GM21825 (cell line): ENCODE measurements at regions not wholly inside any gene's neighbourhood (a gene's known extent, or its start where the extent isn't known, plus 50 kb on each side); places are given as distances from the start of the nearest gene placed in this dataset.
"Not testable (repeated sequence)": the region's sequence is repeated elsewhere in the genome, so short reads cannot be mapped to it uniquely, and the experiment has no call there.

Experiments
- ATAC-seq: cut with Tn5 transposase; IDR thresholded peaks from one replicate; pipeline ENCODE4 v1.9.1; 2021; ENCODE audit warnings: mild to moderate bottlenecking, moderate library complexity; ENCODE audit not compliant: unreplicated experiment

DNA sequence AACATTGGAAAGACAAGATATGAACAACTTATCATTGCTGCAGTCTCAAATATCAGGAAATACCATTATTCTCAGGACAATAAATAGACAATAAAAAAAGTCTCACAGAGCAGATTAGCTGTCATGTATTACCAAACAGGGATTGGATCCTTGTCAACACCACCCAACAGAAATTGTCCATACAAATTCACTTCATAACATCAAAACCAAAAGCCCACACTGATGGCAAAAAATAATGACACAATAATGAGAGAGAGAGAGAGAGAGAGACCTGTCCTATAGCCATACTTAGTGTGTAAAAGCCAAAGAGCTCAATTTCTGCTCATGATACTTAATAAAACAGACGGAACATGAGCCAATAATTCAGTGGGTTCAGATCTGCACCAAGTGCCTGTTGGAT, 96.5 kb downstream of the PPIAL4G start:
- no peak for ATAC-seq

GRCh38 chr1:148386031-148386398, 97.1 kb downstream of the PPIAL4G start:
- not testable (repeated sequence) for ATAC-seq

DNA sequence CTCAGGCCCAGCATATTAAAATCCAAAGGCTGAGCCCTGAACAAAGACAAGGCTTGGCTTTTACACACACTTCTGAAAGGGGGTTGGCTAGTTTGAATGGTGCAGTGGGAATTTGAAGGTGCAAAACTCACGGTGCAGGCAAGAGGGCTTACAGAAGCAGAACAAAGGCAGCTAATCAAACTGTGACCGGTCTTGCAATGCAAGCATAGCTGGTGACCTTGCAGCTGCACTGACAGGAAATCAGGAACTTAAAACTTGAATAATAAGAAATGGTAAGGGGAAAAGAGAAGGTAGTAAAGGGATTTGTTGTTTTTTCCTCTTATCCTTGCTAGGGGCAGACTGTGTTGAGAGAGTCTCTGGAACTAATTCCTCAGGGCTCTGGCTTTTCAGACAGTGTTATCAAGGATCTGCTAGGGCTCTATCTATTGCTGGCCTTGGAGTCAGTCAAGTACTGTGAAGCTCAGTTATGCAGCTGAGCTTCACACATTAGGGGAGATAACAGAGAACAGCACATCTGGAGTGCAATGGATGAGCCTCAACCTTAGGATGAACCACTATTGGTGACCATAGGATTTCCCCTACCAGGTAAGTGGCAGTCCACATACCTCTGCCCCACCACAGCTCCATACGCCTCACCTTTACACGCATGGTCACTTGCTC, 97.6 kb downstream of the PPIAL4G start:
- no peak for ATAC-seq

DNA sequence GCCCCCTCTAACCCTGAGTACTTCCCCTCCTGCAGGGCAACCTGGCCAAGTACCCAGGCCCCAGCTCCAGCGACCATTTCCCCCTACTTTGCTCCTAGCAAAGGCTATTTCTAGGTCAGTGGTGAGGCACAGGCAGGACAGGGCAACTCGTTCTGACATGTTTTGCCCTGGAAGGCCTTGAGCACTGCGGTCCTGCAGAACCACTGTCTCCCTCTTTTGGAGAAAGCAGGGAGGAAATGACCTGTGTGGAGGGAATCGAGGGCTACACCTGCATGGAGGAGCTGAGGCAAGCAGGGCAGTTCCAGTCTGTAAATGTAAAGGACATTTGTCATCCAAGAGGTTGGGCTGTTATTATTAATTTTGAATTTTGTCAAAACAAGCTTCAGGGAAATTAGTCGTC, 99.1 kb downstream of the PPIAL4G start:
- no peak for ATAC-seq

DNA sequence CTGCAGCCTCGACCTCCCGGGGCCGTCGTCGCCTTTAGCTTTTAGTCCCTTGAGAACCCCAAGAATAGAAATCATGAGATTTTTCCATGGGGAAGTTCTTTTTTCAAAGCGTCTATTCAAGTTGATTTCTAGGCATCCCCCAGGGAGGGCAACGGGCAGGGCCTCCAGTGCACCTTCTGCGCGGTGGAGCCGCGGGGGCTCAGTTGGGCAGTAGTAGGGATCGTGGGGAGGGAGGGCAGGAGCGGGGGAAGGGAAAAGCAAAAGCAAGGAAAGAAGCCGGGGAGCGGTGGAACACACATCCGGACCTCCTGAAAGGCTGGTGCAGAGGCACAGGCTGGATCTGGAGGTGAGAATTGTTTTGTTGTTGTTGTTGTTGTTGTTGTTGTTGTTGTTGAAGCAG, 103.4 kb downstream of the PPIAL4G start:
- no peak for ATAC-seq

GRCh38 chr1:148379170-148379500, 104.0 kb downstream of the PPIAL4G start:
- ATAC-seq, result no peak

GRCh38 chr1:148377992-148378391, 105.1 kb downstream of the PPIAL4G start:
- ATAC-seq, result not testable (repeated sequence)

- ATAC-seq, result not testable (repeated sequence)
Observed at GRCh38 chr1:148377045-148377444, 106.1 kb downstream of the PPIAL4G start.

- ATAC-seq, result no peak
Observed at GRCh38 chr1:148374101-148374500, 109.0 kb downstream of the PPIAL4G start.

GRCh38 chr1:148373192-148373925, 109.7 kb downstream of the PPIAL4G start:
- no peak for ATAC-seq

DNA sequence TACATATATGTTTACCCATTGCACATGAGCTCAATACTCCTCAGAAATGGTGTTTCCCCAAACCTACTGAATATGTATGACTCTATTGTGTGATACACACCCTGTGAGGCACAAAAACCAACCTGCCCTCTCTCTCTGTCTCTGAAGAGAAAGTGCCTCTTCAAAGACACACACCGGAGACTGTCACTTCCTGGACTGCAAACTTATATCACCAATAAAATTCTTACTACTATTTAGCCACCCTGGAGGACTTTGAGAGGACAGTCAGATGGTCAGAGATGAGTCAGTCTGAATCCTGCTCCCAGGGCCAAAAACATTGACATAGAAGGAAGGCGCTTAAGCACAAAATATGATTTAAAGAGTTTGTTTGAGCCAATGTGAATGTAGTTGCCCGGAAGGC, 110.4 kb downstream of the PPIAL4G start:
- no peak for ATAC-seq

- ATAC-seq, result not testable (repeated sequence)
Observed at GRCh38 chr1:148372051-148372726, 110.9 kb downstream of the PPIAL4G start.

GRCh38 chr1:148371551-148371994, 111.5 kb downstream of the PPIAL4G start:
- ATAC-seq, result not testable (repeated sequence)

- not testable (repeated sequence) for ATAC-seq
Observed at GRCh38 chr1:148370661-148371060, 112.4 kb downstream of the PPIAL4G start.

GRCh38 chr1:148367596-148367995, 115.5 kb downstream of the PPIAL4G start:
- no peak for ATAC-seq

DNA sequence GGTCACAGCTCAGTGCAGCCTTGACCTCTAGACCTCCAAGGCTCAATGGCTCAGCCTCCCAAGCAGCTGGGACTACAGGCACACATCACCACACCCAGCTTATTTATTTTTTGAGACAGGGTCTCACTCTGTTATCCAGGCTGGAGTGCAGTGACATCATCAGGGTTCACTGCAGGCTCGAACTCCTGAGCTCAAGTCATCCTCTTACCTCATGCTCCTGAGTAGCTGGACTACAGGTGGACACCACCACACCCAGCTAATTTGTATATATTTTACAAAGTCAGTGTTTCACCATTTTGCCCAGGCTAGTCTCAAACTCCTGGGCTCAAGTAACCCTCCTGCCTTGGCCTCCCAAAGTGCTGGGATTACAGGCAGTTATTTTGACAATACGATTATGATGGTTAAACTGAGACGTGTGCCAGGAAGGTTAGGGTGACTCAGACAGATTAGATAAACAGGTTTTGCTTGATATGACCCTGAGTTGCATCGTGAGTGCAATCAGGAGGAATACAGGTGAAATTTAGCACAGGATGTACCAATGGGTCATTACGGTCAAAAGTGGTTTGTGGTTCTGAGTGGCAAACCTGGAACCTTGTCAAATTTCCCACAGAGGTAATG, 116.9 kb downstream of the PPIAL4G start:
- not testable (repeated sequence) for ATAC-seq

- not testable (repeated sequence) for ATAC-seq
Observed at GRCh38 chr1:148365151-148365550, 118.0 kb downstream of the PPIAL4G start.

DNA sequence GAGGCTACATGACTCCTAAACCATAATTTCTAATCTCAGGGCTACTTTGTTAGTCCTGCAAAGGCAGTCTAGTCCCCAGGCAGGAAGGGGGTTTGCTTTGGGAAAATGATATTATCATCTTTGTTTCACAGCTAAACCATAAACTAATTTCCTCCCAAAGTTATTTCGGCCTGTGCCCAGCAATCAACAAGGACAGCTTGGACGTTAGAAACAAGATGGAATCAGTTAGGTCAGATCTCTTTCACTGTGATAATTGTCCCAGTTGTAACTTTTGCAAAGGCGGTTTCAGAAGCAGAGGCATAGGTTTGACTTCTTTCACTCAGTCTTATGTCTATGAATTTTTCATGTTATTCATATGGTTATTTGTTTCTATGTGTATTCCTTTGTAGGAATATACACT, 119.1 kb downstream of the PPIAL4G start:
- ATAC-seq, result not testable (repeated sequence)

DNA sequence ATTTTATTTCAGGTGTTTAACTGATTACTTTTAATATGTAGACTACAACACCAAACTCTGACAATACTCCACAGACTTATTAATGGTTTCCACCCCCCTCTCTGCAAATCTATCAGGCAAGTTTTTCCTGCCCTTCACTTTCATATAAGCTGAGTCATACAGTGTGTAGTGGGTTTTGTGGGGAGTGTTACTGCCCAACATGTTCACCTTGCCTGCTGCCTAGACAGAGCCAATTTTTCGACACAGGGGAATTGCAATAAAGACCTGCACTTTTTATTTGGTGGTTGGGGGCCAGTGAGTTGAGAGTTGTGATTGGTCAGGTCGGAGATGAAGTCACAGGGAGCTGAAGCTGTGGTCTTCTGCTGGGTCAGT, 119.7 kb downstream of the PPIAL4G start:
- ATAC-seq, result no peak

GRCh38 chr1:148362626-148363438, 120.3 kb downstream of the PPIAL4G start:
- ATAC-seq, result no peak

GRCh38 chr1:148362216-148362611, 120.9 kb downstream of the PPIAL4G start:
- ATAC-seq, result no peak
